ENCODE measurements at regions not wholly inside any gene's neighbourhood (a gene's known extent, or its start where the extent isn't known, plus 50 kb on each side); places are given as distances from the start of the nearest gene placed in this dataset.

- TF ChIP-seq SUZ12 (IDR thresholded peaks at IDR 0.05; ENCODE audit: unreplicated experiment) (no peak), FOS (IDR thresholded peaks at IDR 0.05; ENCODE audit: borderline replicate concordance, extremely low read depth, insufficient read length) (no peak), IRF3 (IDR thresholded peaks at IDR 0.05) (no peak), ASH2L (IDR thresholded peaks at IDR 0.05; ENCODE audit: borderline replicate concordance, low read depth) (no peak), SMAD1 (IDR thresholded peaks at IDR 0.05; ENCODE audit: low read depth, partially characterized antibody) (no peak), RCOR1 (conservative IDR thresholded peaks at IDR 0.05; ENCODE audit: low read depth, low read length) (no peak)
These were observed 99.5 kb upstream of the SIRPG start (continued) for GRCh38 chr20:1757072-1757471.

GRCh38 chr20:1754749-1755148, 97.2 kb upstream of the SIRPG start:
- no peak overlapping the region for H3K4me3 ChIP-seq
- H3K4me2 ChIP-seq (ENCODE audit: control insufficient read depth, insufficient read depth), result no peak overlapping the region
- no peak overlapping the region for H3K9ac ChIP-seq (ENCODE audit: control insufficient read depth, insufficient read depth, low read length)
- ChIA-PET RAD21 (ENCODE audit: unreplicated experiment) (interaction anchor here (0.8 to 0.9 kb wide), 2 partner anchors 9 to 16 kb away, joined by 3 read pairs; no protein-coding TSS in a partner anchor), POLR2A (no interaction called here), SMC1A (ENCODE audit: uncharacterized antibody, unreplicated experiment) (interaction anchor here (1.0 kb wide), 1 partner anchor 14 kb away, joined by 3 read pairs; no protein-coding TSS in a partner anchor), CTCF (interaction anchor here (0.7 to 1.1 kb wide), 3 partner anchors 22 to 104 kb away, joined by 3 to 4 read pairs (median 3); no protein-coding TSS in a partner anchor)
- DNase-seq (ENCODE audit: low read depth, low spot score) (no peak), ATAC-seq (no peak), FAIRE-seq (no peak)
- WGBS (ENCODE audit: insufficient coverage, insufficient replicate concordance, low lambda C conversion rate, missing lambda C conversion rate), result 35% methylated on average over 4 of the region's 4 CpGs
- in situ Hi-C loops (cut with MboI) (no loop called here), intact Hi-C loops (cut with micrococcal nuclease; ENCODE audit: unreplicated experiment) (no loop called here)
- no peaks in the 10 kb centered on the region for H3K36me3 ChIP-seq (ENCODE audit: control insufficient read depth in 2 of 2, insufficient read depth in 2 of 2, low read length in 1 of 2)
- no TSS peak for BruUV-seq (replicated peaks)
- no peaks in the 10 kb centered on the region; the same call in 1 of the 3 replicates for H3K9me3 ChIP-seq (replicated peaks; ENCODE audit: control insufficient read depth, insufficient read depth, low read length)
- no peak overlapping the region for H2AFZ ChIP-seq (ENCODE audit: control insufficient read depth, low read depth, low read length)
- H3K79me2 ChIP-seq (ENCODE audit: control insufficient read depth, insufficient read depth, low read length), result no peaks in the 10 kb centered on the region
- H3K27ac ChIP-seq (ENCODE audit: control insufficient read depth, insufficient read depth), result no peak overlapping the region
- no peaks in the 10 kb centered on the region for H3K4me1 ChIP-seq (ENCODE audit: control insufficient read depth, insufficient read depth, low read length)
- peaks cover 0 to 4% of the 10 kb centered on the region in 2 experiments; a peak in 1 of 4 replicates for H3K27me3 ChIP-seq (replicated peaks in 1 of 2; ENCODE audit: control insufficient read depth in 2 of 2, insufficient read depth in 2 of 2, low read length in 1 of 2)
- no peak for TF ChIP-seq ZBTB4 (CRISPR knock-in tag; IDR thresholded peaks at IDR 0.05)
- TF ChIP-seq SUZ12 (IDR thresholded peaks at IDR 0.05; ENCODE audit: unreplicated experiment), result no peak
- TF ChIP-seq MEF2A (IDR thresholded peaks at IDR 0.05; ENCODE audit: insufficient read depth, low read depth, low read length), result no peak
- TF ChIP-seq SPI1 (IDR thresholded peaks at IDR 0.05; ENCODE audit: borderline replicate concordance, insufficient read depth, low read depth, low read length), result no peak
- no peak for TF ChIP-seq NFIC (IDR thresholded peaks at IDR 0.05; ENCODE audit: low read depth, low read length)
- TF ChIP-seq NR2F1 (conservative IDR thresholded peaks at IDR 0.05), result no peak
- no peak for TF ChIP-seq NFYB (IDR thresholded peaks at IDR 0.05; ENCODE audit: insufficient read depth, low read depth, low read length)
- no peak for TF ChIP-seq IRF5 (IDR thresholded peaks at IDR 0.05; ENCODE audit: borderline replicate concordance)
- TF ChIP-seq MYC (IDR thresholded peaks at IDR 0.05; ENCODE audit: insufficient read depth, insufficient read length, insufficient replicate concordance, low read length, severe bottlenecking), result no peak
- H4K20me1 ChIP-seq (ENCODE audit: control insufficient read depth, insufficient read depth), result no peaks in the 10 kb centered on the region

All from GM12878 (cell line).